ENCODE measurements at regions not wholly inside any gene's neighbourhood (a gene's known extent, or its start where the extent isn't known, plus 50 kb on each side); places are given as distances from the start of the nearest gene placed in this dataset.
"Not testable (repeated sequence)": the region's sequence is repeated elsewhere in the genome, so short reads cannot be mapped to it uniquely, and the experiment has no call there.

DNA sequence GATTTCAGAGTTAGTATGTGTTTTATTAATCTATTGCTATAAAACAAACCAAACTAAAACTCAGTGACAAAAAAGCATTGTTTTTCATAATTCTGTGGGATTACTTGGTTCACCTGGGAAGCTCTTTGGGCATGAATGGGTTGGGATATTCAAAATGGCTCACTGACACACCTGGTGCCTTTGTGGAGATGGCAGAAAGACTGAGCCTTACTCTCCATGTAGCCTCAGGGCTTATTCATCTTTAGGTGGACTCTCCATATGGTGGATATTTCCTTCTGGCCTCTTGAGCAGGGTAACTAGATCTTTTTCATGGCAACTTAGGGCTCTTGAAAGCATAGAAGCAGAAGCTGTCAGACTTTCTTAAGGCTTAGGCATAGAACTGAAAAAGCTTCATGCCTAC lies 1102.8 kb upstream of the SEL1L start:
- DNase-seq, result no peak

DNA sequence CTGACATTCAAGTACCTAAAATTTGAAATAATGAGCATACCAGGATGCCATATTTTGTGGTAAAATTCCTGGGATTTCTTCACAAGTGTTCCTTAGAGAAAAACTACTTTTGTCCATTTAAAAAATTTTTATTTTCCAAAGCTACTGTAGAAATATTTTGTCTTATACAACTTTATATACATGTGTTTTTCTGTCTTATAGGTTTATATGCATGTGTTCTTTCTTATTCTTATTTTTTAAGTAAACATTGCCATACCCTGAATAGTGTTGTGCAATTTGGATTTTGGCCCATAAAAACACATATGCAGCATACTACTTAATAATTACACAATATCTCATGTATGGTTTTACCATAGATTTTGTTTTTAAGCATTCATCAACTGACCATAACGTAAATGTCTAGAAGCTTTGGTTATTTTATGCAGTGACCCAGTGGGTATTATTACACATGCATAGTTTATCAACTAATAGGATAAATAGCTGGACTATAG lies 1107.4 kb upstream of the SEL1L start:
- no peak for DNase-seq

DNA sequence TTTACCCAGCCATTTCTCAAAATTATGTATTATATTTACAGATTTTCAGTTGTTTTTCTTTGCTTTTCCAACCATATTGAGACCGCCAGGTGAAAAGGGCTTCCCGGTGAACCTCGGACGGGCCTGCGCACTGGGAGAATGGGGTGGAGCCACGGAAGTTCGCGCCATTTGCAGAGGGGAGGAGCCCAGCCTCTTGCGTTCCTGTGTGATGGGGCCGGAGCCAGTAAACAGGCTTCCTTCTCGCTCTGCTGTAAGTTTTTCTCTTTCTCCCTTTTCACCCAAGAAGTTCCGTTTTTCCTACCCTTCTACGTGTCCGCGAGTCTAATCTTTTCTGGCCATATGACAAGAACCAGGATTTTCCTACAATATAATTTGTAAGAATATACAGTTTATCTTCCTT lies 1108.8 kb upstream of the SEL1L start:
- peak; percentile 5 to 63 for DNase-seq

DNA sequence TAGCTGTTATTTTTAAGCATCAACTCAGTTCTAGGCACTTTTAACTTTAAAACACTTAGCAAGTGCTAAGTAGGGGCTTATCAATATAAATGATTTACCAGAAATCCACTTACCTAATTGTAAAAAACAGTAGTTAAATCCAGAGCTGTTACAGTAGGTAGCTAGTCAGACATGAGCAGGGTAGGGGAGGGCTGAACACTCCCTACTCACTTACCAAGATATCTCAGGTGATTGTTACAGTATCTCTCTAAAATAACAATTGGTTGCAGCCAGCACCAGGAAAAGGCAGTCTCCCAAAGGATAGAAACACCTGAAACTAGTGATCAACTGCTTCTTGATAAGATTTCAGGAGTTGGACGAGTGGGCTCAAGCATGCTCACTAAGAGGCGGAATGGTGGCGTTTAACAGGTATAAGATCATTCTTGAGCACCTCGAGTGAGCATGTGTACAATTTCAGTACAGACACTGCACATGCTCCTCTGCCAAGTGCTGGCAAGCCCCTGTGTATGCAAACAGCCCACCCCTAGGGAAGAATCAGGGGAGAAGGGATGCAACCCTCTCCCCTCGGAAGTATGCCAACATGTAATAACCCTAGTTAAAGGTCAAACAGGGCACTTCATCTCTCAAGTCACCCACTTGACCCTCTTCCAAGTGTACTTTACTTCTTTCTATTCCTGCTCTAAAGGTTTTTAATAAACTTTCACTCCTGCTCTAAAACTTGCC lies 1113.6 kb upstream of the SEL1L start:
- no peak for DNase-seq

DNA sequence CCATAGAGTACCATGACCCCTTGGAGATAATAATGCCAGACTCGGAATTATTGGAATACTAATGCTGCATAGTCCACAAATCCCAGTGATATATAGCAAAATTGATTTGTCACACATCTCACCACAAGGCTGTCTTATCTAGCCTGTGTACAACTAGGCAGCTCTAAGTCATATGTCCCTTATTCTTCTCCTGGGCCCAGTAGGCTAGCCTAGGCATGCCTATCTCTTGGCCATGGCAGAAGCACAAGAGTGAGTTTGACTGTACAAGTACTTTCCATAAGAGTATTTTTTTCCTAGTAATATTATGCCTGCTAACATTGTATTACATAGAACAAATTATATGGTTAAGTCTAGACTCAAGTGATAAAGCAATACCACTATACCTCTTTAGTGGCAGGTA lies 1122.1 kb upstream of the SEL1L start:
- no peak for DNase-seq

DNA sequence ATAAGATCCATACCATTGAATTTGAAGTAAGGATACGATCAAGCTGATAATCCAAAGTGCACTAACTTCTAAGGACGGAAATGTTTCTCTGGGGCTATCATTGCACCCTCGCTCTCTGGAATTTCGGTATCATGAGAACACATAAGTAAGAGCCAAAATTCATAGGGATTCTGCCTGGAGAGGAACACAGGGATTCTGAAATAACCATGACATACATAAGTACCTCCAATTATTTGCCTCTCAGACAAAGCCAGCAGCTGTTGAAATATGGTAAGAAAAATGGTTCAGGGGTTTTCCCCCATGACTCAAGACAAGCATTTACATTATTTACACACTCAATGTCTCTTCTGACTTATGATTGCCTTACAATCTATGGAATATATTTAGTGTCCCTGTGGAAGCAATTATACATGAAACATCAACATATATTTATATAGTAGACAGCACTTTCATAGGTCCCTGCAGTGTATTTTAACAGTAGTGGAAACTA lies 1123.6 kb upstream of the SEL1L start:
- DNase-seq, result no peak

DNA sequence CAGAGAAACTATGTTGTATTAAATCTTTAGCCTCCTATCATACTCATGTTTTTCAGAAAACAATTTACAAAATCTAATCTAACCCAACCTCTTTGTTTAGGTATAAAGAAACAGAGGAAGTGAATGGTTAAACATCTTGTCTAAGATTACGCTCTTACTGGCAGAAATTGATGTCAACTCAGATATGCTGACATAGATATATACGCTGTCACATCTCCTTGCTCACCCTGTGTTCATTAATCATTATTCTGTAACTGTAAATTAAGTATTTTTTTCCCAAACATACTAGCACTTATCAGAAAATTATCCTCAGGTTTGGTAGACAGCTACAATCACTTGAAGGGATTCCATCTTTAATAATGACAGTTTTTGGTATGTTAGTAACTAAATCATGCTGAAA lies 1127.6 kb upstream of the SEL1L start:
- no peak for DNase-seq

DNA sequence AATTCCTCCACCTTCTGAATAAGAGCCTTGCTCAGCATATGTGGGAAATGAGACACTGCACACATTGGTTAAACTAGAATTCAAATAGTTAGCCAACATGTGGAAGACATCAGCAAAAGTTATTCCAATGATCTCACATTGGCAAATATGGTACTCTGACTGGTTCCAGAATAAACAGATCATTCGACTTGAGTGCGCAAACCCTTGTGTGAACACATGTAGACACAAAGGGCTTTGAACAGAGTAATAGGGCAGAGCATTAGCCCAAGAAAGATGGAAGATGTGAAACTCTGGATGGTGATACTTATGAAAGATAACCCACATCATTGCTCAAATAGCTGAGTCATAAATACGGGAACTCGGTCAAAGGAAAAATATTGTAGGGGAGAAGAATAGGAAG lies 1133.4 kb upstream of the SEL1L start:
- no peak for DNase-seq

DNA sequence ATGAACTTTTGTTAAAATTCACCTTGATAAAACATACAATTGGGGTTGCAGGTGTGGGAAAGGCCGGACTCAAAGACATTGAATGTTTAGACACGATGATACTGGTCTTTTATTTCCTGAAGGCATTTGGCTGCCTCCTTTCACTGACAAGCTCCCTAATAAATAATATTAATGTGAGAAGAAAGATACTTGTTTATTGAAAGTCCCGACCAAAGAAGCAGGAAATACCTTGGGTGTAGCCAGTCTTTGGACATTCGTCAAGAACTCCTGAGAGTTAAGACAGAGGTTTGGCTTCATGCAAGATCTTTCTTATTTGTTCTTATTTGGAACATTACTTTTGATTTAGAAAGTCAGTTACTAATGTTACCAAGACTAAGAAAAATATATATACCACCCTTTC lies 1133.8 kb upstream of the SEL1L start:
- DNase-seq, result no peak

DNA sequence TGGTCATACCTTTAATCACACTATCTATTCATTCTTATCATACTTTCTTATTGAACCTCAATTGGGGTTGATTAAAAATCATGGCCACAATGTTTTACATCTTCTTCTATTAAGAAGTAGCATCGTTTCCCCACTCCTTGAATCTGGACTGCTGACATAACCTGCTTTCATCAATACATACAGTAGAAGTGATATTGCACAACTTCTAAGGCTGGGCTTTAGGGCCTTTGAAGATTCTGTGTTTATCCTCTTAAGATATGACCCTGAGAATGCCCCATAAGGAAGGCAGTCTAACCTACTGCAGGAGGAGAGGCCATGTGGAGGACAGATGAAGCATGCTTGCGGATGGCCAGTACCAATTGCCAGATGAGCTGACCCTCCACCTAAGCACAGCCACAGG lies 1142.8 kb upstream of the SEL1L start:
- DNase-seq, result no peak

DNA sequence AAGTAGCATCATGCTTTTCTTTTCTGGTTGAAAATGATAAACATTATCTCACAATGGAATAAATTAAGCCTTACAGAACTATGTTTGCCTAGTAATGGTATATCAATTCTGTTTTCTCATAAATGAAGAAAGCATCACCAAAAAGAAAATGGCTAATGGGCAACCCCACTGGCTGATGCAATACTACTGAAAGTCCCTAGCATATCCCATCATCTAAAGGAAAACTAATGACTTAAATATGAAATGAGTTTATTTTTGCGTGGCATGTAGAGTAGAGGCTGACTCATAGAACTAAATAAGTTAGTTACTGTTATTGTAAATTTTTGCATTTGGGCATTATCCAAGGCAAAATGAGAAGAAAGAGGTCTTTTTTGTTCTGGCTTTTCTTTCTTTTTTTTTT lies 1156.3 kb upstream of the SEL1L start:
- no peak for DNase-seq

DNA sequence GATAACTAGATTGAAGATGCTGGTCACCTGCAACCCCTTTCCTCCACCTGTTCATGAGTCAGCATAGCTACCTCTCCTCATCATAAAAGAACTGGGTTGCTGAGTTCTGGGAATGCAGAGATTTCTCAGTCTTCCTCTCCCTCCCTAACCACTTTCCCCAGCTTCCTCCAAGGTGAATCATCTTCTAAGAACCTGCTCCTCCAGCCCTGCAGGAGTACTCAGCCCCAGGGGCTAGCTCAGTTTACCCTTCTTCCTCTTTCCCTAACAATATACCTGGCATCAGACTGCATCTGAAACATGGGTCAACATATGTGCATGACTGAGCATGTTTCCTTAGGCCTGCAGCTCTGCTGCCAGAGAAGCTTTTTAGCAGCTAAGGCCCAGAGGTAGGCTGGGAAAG lies 1157.5 kb upstream of the SEL1L start:
- not testable (repeated sequence) for DNase-seq

DNA sequence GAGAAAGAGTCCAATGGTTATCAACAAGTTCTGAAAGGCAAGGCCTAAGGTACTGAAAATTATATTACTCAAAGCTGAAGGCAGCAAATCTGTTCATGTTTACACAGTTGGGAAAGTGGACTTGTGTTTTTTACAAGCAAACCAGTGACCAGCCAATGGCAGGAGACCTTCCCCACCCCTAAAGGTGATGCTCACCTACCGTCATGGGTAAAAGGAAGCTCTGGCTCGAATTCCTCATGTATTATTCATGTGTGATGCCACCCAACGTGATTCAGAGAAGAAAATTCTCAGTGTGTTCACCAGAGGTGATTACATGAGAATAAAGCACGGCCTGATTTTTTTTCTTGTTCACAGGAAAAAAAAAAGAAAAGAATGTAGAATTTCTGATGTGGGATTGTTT lies 1161.2 kb upstream of the SEL1L start:
- no peak for DNase-seq

DNA sequence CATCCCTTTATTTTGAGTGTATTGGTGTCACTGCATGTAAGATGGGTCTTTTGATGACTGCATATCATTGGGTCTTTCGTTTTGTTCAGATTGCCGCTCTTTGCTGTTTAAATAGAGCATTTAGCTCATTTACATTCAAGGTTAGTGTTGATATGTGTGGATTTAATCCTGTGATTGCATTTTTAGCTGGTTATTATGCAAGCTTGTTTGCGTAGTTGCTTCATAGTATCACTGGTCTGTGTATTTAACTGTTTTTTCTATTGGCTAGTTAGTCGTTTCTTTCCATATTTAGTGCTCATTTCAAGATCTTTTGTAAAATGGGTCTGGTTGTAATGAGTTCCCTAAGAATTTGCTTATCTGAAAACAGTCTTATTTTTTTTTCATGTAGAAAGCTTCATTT lies 1170.6 kb upstream of the SEL1L start:
- no peak for DNase-seq

DNA sequence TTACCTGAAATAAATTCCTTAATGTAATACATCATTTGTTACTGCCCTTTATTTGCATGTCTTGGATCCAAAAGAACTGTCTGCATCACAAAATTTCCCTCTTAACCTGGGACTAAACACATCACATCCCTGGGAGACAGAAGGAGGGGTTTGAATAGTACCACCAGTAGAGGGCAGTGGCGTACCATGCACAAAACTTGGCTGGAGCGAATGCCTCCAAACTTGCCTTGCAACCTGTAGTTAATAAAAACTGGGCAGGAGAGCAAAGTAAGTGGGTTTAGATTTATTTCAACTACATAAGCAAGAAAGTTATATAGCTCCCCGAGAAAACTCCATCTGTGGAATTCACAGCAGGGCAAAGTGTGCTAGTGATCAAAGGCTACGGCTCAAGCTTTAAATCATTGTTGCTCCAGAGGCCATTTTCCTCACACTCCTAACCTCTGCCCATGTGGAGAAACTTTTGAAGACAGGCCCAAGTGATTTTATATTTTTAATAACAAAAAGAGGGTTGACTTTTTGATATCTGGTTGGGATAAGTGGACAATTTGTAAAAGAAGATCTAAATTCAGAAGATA lies 1176.7 kb upstream of the SEL1L start:
- peak in 1 of 2 experiments; percentile 42 for DNase-seq

DNA sequence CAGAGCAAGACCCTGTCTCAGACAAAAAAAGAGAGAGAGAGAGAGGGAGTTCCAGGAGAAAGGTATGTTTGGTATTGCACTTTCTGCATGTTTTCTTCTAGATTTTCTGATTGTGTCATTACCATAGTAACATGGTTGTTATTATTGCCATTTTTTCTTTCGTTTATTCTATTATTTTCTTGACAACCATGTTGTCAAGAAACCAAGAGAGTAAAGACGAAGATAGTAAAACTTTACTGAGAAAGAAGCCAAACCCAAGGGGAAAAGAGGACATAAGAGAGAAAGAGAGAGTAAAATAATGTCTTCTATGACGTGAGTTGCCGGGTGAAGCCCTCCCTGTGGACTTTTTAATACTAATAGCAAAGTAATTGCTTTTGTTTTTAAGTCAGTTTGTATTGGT lies 1186.0 kb upstream of the SEL1L start:
- DNase-seq, result no peak

DNA sequence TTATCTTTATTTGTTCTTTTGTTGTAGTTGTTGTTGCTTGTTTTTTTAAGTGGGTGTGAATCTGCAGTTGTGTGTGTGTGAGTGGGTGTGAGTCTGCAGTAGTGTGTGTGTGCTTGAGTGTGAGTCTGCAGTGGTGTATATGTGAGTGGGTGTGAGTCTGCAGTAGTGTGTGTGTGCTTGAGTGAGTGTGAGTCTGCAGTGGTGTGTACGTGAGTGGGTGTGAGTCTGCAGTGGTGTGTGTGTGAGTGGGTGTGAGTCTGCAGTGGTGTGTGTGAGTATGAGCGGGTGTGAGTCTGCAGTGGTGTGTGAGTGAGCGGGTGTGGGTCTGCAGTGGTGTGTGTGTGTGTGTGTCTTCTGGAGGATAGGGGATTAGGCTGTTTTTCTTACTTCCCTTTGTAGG lies 1186.8 kb upstream of the SEL1L start:
- no peak for DNase-seq

DNA sequence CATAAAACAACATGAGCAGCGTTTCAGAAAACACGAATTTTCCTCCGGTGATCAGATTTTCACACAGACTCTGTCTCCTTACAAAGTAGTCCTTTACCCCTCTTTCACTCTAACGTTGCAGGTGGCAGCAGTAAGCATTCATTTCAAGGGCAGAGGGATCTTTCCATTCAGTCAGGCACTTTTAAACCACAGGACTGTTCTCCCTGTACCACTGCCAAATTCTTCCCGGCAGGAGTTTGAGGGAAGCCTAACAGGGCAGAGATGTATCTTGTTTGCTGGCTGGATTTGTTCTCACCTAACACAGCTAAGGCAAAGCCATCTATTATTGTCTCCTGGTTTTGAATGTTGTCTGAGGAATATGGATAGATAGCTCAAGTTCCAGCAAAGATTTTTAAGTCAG lies 1187.3 kb upstream of the SEL1L start:
- no peak for DNase-seq

DNA sequence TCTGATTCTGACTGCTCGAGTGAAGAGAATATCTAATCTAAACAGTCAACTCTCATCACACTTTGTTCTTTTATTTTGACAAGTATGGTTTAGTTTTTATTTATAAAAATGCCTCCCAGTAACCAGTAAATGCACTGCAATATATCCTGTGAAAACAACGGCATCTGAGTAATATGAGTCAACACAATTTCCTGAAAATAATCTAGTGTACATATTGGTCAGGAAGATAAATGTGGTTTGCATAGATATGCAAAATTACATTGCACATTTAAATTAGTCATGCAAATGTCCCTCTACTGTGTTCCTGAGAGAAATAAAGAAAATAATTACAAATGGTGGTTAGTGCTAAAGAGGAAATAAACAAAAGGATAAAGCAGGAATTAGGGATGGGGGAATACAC lies 1190.7 kb upstream of the SEL1L start:
- no peak for DNase-seq

DNA sequence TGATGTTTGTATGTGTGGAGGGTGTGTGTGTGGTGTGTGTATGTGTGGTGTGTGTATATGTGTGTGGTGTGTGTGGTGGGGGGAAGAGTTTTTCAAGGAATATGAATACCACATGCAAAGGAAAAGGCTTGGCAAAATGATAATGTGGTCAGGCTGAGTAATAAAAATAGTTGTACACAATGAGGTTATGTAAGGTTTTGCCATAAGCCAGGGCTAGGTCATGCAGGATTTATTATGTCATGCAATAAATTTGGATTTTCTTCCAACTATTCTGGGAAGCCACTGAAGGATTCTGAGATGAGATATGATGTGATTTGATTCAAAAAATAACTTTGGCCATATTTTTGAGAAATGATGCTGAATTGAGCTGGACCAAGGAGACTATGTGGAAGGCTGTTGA lies 1191.6 kb upstream of the SEL1L start:
- DNase-seq, result no peak

DNA sequence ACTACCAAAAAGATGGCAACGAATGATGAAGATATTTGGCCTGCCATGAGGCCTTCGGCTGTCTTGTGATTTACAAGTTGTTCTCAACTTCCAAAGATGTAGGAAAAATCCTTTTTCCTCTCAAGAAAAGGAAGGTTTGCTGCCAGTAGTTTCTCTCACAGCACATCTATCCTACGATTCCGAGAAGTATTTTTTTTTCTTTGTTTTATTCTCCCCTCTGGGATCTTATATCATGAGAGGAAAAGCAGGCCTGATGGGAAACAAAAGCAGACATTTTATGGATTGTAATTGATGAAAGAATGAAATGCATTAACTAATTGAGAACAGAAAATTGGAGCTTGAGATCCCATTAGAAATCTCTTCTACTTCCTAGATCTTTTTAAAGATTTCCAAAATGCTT lies 1197.9 kb upstream of the SEL1L start:
- DNase-seq, result no peak

DNA sequence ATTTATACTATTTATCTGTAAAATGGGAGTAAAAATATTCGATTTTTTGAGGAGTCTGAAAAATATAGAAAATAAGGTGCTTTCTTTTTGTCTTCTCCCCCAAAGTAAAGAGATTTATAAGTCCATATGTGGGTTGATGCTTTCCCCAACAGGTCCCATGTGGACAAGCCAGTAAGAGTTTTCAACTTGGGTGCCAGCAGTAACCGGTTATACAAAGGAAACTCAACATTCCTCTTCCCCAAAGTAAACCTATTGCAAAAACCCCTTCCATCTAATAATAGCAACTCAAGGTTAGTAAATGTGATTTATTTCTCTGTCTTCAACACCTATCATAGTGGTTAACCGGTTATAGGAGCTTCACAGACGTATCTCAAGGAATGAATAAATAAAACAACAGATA lies 1206.9 kb upstream of the SEL1L start:
- no peak for DNase-seq

DNA sequence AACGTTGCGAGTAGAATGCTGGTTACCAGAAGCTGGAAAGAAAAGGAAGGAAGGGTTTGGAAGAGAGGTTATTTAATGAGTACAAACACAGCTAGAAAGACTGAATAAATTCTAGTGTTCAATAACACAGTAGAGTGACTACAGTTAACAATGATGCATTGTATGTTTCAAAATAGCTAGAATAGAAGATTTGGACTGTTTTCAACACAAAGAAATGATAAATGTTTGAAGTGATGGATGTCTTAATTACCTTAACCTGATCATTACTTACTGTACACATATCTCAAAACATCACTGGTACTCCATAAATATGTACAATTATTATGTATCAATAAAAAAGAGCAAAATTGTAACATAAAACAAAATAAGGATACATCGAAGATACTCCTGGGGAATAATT lies 1221.8 kb upstream of the SEL1L start:
- no peak for DNase-seq

DNA sequence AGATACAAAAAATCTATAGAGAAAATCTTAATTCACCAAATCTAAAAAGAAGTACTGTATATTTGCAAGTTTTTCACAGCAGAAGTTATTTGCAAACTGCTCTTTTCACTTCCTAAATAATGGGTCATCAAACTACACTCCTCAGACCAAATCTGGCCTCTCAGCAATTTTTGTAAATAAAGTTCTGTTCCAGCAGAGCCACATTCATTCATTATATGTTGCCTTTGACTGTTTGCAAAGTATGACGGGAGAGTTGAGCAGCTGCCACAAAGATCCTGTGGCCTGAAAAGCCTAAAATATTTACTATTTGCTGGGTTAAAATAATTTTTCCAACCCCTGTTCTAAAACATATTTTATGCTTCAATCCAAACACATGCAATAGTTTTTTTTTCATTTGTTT lies 1222.3 kb upstream of the SEL1L start:
- DNase-seq, result no peak

DNA sequence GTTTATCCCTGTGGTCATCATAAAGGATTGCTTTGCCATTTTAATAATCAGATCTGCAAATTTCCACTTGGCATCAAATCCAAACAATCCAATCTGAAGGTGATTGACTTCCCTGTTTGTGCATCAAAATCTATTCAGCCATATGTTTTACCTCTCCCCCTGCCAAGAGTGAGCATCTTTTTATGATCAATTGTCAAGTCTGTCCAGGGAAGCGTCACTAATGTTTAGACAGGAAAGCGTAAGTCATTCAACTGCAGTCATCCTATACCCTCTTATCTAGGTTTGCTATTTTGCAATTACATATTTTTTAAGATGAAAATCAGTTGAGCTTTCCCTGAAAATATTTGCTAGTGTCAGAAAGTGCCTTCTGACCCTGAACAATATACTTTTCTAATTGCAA lies 1224.1 kb upstream of the SEL1L start:
- DNase-seq, result no peak

All from SW 1271 (cell line).